KMS-11 (cell line): ENCODE measurements at regions not wholly inside any gene's neighbourhood (a gene's known extent, or its start where the extent isn't known, plus 50 kb on each side); places are given as distances from the start of the nearest gene placed in this dataset.

Source experiments
- H2AFZ ChIP-seq: fragments of 200-600 bp; sonication (generic); 2 replicates; pipeline ENCODE4 v1.6.1; 2016; ENCODE audit warnings: antibody characterized with exemption, mixed run types, low read depth
- H3K27ac ChIP-seq: fragments of 200-600 bp; sonication (generic); 2 replicates; pipeline ENCODE4 v1.6.1; 2016; ENCODE audit warnings: mild to moderate bottlenecking, mixed run types
- H3K27me3 ChIP-seq: fragments of 200-600 bp; sonication (generic); 2 replicates; pipeline ENCODE4 v1.6.1; 2017; ENCODE audit warnings: mild to moderate bottlenecking, low read depth, mixed run types, moderate library complexity; ENCODE audit not compliant: insufficient read depth
- H3K36me3 ChIP-seq: fragments of 200-600 bp; sonication (generic); 2 replicates; pipeline ENCODE4 v1.6.1; 2017; ENCODE audit warnings: mild to moderate bottlenecking, mixed run types; ENCODE audit not compliant: insufficient read depth
- H3K4me1 ChIP-seq: fragments of 200-600 bp; sonication (generic); 2 replicates; pipeline ENCODE4 v1.6.1; 2016; ENCODE audit warnings: mild to moderate bottlenecking, low read depth, mixed run types; ENCODE audit not compliant: poor library complexity, severe bottlenecking
- H3K4me2 ChIP-seq: fragments of 200-600 bp; sonication (generic); 2 replicates; pipeline ENCODE4 v1.7.0; 2016; ENCODE audit warnings: mild to moderate bottlenecking, mixed run types
- H3K4me3 ChIP-seq: fragments of 200-600 bp; sonication (generic); IDR thresholded peaks from 2 replicates; pipeline ENCODE4 v1.6.1; 2017; ENCODE audit warnings: low read depth, low read length, mixed read lengths; ENCODE audit not compliant: insufficient read depth
- H3K79me2 ChIP-seq: fragments of 200-600 bp; sonication (generic); 2 replicates; pipeline ENCODE4 v1.6.1; 2016; ENCODE audit warnings: low read depth, mixed run types; ENCODE audit not compliant: insufficient read depth
- H3K9ac ChIP-seq: fragments of 200-600 bp; sonication (generic); 2 replicates; pipeline ENCODE4 v1.6.1; 2016; ENCODE audit warnings: mild to moderate bottlenecking, mixed run types
- H4K20me1 ChIP-seq: fragments of 200-600 bp; sonication (generic); 2 replicates; pipeline ENCODE4 v1.6.1; 2016; ENCODE audit warnings: mild to moderate bottlenecking, mixed run types; ENCODE audit not compliant: insufficient read depth
- TF ChIP-seq, protein P1 (sequence below): fragments of 200-600 bp; sonication (generic); conservative IDR thresholded peaks from 2 replicates; pipeline ENCODE4 v1.6.1; 2017; ENCODE audit warnings: low read depth, mild to moderate bottlenecking, antibody characterized with exemption, low read length, moderate library complexity, mixed read lengths

DNA sequence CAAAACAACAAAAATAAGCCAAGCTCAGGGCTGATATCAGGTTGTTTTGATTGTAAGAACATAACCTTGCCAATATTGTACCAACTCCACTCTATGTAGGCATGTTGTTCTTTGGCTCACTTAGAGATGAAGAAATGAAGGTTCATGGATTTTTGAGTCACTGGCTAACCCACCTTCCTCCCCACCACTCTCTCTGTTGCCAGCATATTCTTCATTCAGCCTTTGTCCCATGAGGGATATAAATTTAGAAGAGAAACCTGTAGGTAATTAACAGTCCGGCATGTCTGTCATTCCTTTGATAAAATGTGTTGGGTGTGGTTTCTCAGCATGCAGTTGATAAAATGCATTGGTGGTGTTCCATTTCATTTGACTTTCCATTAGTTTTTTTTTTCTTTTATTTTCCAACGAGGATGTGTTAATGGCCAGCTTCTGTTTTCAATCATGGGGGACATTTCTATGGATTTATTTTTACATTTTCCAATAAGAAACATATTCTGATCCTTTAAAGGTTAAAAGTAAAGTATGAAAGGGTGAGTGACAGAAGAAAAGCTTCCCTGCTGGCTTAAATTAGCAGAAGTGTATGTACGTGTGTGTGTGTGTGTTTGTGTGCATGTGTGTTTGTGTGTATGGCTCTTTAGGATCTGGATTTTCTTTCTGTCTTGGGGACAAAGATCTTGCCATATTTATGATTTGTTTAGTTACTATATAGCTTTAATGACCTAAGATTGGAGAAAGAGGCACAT, 166.2 kb upstream of the KCNJ16 start:
- H3K9ac ChIP-seq, result no peak overlapping the region
- H3K4me2 ChIP-seq, result no peak overlapping the region
- H3K4me1 ChIP-seq, result no peaks in the 10 kb centered on the region

GRCh38 chr17:69909389-69909788, 165.6 kb upstream of the KCNJ16 start:
- Histone ChIP-seq H3K4me2 (no peak overlapping the region), H3K4me3 (no peak overlapping the region), H3K4me1 (no peaks in the 10 kb centered on the region), H3K27me3 (no peaks in the 10 kb centered on the region), H4K20me1 (no peaks in the 10 kb centered on the region), H3K27ac (no peak overlapping the region), H3K36me3 (no peaks in the 10 kb centered on the region), H3K79me2 (no peaks in the 10 kb centered on the region), H2AFZ (no peak overlapping the region), H3K9ac (no peak overlapping the region)
- TF ChIP-seq, protein P1, sequence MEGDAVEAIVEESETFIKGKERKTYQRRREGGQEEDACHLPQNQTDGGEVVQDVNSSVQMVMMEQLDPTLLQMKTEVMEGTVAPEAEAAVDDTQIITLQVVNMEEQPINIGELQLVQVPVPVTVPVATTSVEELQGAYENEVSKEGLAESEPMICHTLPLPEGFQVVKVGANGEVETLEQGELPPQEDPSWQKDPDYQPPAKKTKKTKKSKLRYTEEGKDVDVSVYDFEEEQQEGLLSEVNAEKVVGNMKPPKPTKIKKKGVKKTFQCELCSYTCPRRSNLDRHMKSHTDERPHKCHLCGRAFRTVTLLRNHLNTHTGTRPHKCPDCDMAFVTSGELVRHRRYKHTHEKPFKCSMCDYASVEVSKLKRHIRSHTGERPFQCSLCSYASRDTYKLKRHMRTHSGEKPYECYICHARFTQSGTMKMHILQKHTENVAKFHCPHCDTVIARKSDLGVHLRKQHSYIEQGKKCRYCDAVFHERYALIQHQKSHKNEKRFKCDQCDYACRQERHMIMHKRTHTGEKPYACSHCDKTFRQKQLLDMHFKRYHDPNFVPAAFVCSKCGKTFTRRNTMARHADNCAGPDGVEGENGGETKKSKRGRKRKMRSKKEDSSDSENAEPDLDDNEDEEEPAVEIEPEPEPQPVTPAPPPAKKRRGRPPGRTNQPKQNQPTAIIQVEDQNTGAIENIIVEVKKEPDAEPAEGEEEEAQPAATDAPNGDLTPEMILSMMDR, result no peak

More for the DNA sequence above, 166.2 kb upstream of the KCNJ16 start:
- Histone ChIP-seq H4K20me1 (no peaks in the 10 kb centered on the region), H3K27ac (no peak overlapping the region), H2AFZ (no peak overlapping the region), H3K36me3 (no peaks in the 10 kb centered on the region), H3K79me2 (no peaks in the 10 kb centered on the region), H3K4me3 (no peak overlapping the region), H3K27me3 (no peaks in the 10 kb centered on the region)
- TF ChIP-seq, protein P1, result no peak

DNA sequence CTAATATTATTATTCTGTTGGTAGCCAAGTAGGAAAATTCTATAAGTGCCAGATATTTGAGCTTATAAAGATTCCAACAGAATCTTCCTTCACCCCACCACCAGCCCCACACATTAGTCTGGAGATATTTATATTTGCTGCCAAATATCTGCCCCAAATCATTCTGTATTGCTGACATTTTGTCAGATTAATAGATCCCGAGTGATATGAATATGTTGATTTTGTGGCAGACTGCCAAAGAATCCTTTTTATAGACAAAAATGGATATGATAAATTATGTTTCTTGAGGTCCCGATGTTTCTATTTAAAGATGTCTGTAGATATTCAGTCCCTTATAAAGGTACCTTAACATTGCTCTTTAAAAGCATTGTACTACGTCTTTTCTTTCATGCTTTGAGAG, 162.2 kb upstream of the KCNJ16 start:
- no peak overlapping the region for H2AFZ ChIP-seq
- TF ChIP-seq, protein P1, result no peak
- H3K27ac ChIP-seq, result no peak overlapping the region
- no peak overlapping the region for H3K9ac ChIP-seq
- no peak overlapping the region for H3K4me2 ChIP-seq
- no peaks in the 10 kb centered on the region for H3K79me2 ChIP-seq
- H3K4me3 ChIP-seq, result no peak overlapping the region
- no peaks in the 10 kb centered on the region for H3K36me3 ChIP-seq
- H3K27me3 ChIP-seq, result no peaks in the 10 kb centered on the region
- H3K4me1 ChIP-seq, result no peaks in the 10 kb centered on the region
- H4K20me1 ChIP-seq, result no peaks in the 10 kb centered on the region

DNA sequence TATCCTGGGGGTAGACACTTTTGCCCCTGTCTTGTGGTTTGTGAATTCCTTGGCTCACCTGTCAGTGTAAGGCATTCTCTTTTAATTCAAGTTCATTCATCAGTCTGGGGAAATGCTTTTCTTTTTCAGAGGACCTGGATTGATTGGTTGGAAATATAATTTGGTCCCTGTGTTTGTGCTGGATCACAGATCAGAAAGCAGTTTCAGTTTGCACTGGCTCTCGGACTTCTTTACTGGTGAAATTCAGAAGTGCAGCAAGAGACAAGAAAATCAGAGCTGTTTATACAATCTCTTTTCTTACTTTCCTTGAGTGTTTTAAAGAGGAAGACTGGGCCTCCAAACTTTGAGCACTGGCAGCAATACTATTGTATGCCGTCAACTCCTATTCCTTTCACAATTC, 161.8 kb upstream of the KCNJ16 start:
- H3K27ac ChIP-seq, result no peak overlapping the region
- no peaks in the 10 kb centered on the region for H3K4me1 ChIP-seq
- no peaks in the 10 kb centered on the region for H3K36me3 ChIP-seq
- TF ChIP-seq, protein P1, result no peak
- no peaks in the 10 kb centered on the region for H3K27me3 ChIP-seq
- no peak overlapping the region for H3K4me3 ChIP-seq
- H4K20me1 ChIP-seq, result no peaks in the 10 kb centered on the region
- no peak overlapping the region for H2AFZ ChIP-seq
- H3K4me2 ChIP-seq, result no peak overlapping the region
- no peaks in the 10 kb centered on the region for H3K79me2 ChIP-seq
- no peak overlapping the region for H3K9ac ChIP-seq
